ENCODE measurements at regions not wholly inside any gene's neighbourhood (a gene's known extent, or its start where the extent isn't known, plus 50 kb on each side); places are given as distances from the start of the nearest gene placed in this dataset.

DNA sequence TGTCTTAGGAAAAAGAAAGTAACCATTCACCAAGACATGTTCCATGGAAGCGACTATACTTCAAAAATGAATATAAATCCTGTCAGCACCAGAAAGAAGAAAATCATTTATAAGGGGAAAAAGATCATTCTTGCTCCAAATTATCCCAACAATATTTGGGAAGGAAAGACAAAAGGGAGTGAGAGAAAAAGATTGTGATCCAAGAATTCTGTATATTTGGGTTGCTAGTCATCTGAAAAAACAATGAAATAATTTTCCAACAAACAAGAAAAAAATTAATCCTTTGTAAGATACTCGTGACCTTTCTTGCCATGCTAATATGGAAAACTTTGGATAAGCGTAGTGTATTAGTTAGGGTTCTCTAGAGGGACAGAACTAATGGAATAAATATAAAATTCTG, 163.2 kb upstream of the ZNF32 start (continued):
- TF ChIP-seq, protein P1, sequence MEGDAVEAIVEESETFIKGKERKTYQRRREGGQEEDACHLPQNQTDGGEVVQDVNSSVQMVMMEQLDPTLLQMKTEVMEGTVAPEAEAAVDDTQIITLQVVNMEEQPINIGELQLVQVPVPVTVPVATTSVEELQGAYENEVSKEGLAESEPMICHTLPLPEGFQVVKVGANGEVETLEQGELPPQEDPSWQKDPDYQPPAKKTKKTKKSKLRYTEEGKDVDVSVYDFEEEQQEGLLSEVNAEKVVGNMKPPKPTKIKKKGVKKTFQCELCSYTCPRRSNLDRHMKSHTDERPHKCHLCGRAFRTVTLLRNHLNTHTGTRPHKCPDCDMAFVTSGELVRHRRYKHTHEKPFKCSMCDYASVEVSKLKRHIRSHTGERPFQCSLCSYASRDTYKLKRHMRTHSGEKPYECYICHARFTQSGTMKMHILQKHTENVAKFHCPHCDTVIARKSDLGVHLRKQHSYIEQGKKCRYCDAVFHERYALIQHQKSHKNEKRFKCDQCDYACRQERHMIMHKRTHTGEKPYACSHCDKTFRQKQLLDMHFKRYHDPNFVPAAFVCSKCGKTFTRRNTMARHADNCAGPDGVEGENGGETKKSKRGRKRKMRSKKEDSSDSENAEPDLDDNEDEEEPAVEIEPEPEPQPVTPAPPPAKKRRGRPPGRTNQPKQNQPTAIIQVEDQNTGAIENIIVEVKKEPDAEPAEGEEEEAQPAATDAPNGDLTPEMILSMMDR (IDR thresholded peaks at IDR 0.05; ENCODE audit: control extremely low read depth in 1 of 3, insufficient read depth in 1 of 3, low read depth in 1 of 3, low read length in 3 of 3) = no peak

Measured in H1 (cell line).